GM12891 (cell line): ENCODE measurements at regions not wholly inside any gene's neighbourhood (a gene's known extent, or its start where the extent isn't known, plus 50 kb on each side); places are given as distances from the start of the nearest gene placed in this dataset.

Source experiments
- POLR2A ChIP-seq: IDR thresholded peaks from 2 replicates; pipeline ENCODE4 v1.6.1; 2011; ENCODE audit warnings: low read depth, low read length, control low read depth
- POLR2AphosphoS5 ChIP-seq: IDR thresholded peaks from 2 replicates; pipeline ENCODE4 v1.6.1; 2011; ENCODE audit warnings: low read depth, low read length, control low read depth
- POU2F2 ChIP-seq: IDR thresholded peaks from 2 replicates; pipeline ENCODE4 v1.6.1; 2011; ENCODE audit warnings: low read depth, mild to moderate bottlenecking, control low read depth, low read length, moderate library complexity
- SPI1 ChIP-seq: IDR thresholded peaks from 2 replicates; pipeline ENCODE4 v1.6.1; 2011; ENCODE audit warnings: low read depth, low read length, control low read depth
- TAF1 ChIP-seq: IDR thresholded peaks from 2 replicates; pipeline ENCODE4 v1.6.1; 2011; ENCODE audit warnings: low read depth, low read length, control low read depth

GRCh38 chr4:123259676-123260646 lies 136.6 kb upstream of the SPRY1 start:
- no peak for TF ChIP-seq POLR2A
- no peak for TF ChIP-seq TAF1
- no peak for TF ChIP-seq POLR2AphosphoS5
- TF ChIP-seq POU2F2: no peak
- TF ChIP-seq SPI1: no peak
